Thymus (tissue), 11 donors: ENCODE measurements at regions not wholly inside any gene's neighbourhood (a gene's known extent, or its start where the extent isn't known, plus 50 kb on each side); places are given as distances from the start of the nearest gene placed in this dataset.

Source experiments
- DNase-seq, 9 donors: peaks; one replicate each; pipeline ENCODE4 v3.0.0-alpha.2; 2013; ENCODE audit warnings: low spot score in 9 of 9, low read depth in 6 of 9, missing footprints in 1 of 9
- H3K27ac ChIP-seq, 2 donors: one replicate each; pipeline ENCODE4 v1.5.1; 2013; ENCODE audit warnings: control low read depth in 1 of 2, low read depth in 1 of 2, low read length in 1 of 2, mild to moderate bottlenecking in 1 of 2, moderate library complexity in 1 of 2
- H3K27me3 ChIP-seq, 2 donors: one replicate each; pipeline ENCODE4 v1.5.1; 2013; ENCODE audit warnings: low read length in 1 of 2; ENCODE audit not compliant: control insufficient read depth in 2 of 2, insufficient read depth in 1 of 2
- H3K36me3 ChIP-seq, 2 donors: one replicate each; pipeline ENCODE4 v1.5.1; 2013; ENCODE audit warnings: low read length in 1 of 2, mild to moderate bottlenecking in 1 of 2, moderate library complexity in 1 of 2; ENCODE audit not compliant: control insufficient read depth in 2 of 2, insufficient read depth in 2 of 2
- H3K4me1 ChIP-seq, 2 donors: one replicate each; pipeline ENCODE4 v1.5.1; 2013; ENCODE audit warnings: low read length in 2 of 2; ENCODE audit not compliant: control insufficient read depth in 2 of 2, insufficient read depth in 2 of 2
- H3K4me3 ChIP-seq, 2 donors: one replicate each; pipeline ENCODE4 v1.5.1; 2013; ENCODE audit warnings: low read length in 2 of 2, control low read depth in 1 of 2, mild to moderate bottlenecking in 1 of 2
- H3K9me3 ChIP-seq, 2 donors: one replicate each; pipeline ENCODE4 v1.5.1; 2013; ENCODE audit warnings: low read length in 1 of 2, mild to moderate bottlenecking in 1 of 2; ENCODE audit not compliant: control insufficient read depth in 2 of 2, insufficient read depth in 1 of 2
- WGBS: extraction: QIAGEN DNeasy Blood & Tissue Kit; methylation state at CpG from one replicate; pipeline ENCODE4 v1.1.7; 2013; 5-methylcytosine and 5-hydroxymethylcytosine counted together
- donor health status: healthy.

DNA sequence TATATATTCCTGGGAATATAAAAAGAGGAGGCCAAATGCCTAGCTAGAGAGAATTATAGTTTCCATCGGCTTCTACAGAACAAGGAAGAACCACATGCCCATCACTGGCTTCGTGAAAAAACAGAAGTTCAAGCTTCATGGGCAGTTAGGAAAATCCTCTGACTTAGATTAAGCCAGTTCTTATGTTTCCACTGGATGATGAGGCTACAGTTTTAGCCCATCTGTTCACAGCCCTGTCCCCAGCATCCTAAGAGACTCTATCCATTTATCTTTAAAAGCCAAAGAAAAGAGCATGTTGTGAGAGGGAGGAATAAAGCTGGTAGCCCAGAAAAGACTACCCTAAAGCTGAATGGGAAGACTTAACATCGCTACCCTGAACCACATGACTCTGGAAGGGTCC lies 285.5 kb upstream of the WWC1 start:
- Histone ChIP-seq H3K9me3 (no peaks in the 10 kb centered on the region), H3K27ac (no peak overlapping the region), H3K27me3 (no peaks in the 10 kb centered on the region), H3K4me1 (no peaks in the 10 kb centered on the region), H3K36me3 (no peaks in the 10 kb centered on the region), H3K4me3 (no peak overlapping the region)
- WGBS = 78% methylated on average over 3 of the region's 3 CpGs
- no peak for DNase-seq

DNA sequence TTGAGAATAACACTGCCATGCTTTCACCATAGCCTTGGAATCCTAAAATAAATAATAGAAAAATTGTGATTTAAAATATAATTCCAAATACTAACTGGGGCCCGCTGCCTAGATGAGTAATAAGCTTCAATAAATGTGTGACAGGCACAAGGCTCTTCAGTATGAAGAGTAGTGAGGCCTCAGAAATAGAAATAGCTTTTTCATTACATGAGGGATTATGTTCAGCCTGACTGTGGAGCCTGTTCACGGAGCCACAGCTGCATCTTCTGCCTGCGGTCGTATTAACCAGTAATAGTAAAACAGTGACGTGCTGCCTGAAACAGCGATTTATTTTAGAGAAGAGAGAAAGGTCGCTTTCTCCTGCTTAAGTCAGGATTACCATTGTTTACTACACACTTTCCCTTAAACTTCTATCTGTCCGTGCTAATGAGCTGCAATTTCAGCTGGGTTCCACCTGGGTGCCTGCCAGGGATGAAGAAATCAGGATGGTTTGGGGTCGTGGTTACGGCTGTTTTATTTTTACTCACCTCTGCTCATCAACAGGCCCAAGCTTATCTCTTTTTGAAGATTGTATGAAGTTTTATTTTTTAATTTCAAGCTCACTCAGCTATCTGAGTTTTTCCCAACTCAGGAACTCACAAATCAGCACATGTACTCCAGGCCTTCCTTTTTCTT lies 284.9 kb upstream of the WWC1 start:
- no peak overlapping the region for H3K27ac ChIP-seq
- no peaks in the 10 kb centered on the region for H3K27me3 ChIP-seq
- no peaks in the 10 kb centered on the region for H3K9me3 ChIP-seq
- no peak for DNase-seq
- 88% methylated on average over 10 of the region's 10 CpGs for WGBS
- H3K4me1 ChIP-seq = no peaks in the 10 kb centered on the region
- no peaks in the 10 kb centered on the region for H3K36me3 ChIP-seq
- no peak overlapping the region for H3K4me3 ChIP-seq

DNA sequence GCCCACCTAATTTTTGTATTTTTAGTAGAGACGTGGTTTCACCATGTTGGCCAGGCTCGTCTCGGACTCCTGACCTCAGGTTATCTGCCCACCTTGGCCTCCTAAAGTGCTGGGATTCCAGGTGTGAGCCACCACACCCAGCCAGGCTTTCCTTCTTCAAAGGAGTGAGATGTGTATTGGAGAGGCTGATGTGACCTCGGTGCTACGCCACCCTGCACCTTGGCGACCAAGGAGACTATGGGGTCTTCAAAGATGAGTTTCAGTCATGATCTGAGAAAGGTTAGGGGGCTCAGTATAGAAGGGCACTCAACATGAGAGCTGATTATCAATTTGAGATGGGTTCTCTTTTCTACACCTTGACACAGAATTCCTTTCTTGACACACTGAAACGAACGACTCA lies 284.2 kb upstream of the WWC1 start:
- no peak overlapping the region for H3K4me3 ChIP-seq
- H3K9me3 ChIP-seq = no peaks in the 10 kb centered on the region
- H3K27ac ChIP-seq = peak overlapping the region in 1 of 2 donors; percentile 60
- DNase-seq = no peak
- no peaks in the 10 kb centered on the region for H3K36me3 ChIP-seq
- no peaks in the 10 kb centered on the region for H3K27me3 ChIP-seq
- H3K4me1 ChIP-seq = no peaks in the 10 kb centered on the region
- 97% methylated on average over 8 of the region's 8 CpGs for WGBS

DNA sequence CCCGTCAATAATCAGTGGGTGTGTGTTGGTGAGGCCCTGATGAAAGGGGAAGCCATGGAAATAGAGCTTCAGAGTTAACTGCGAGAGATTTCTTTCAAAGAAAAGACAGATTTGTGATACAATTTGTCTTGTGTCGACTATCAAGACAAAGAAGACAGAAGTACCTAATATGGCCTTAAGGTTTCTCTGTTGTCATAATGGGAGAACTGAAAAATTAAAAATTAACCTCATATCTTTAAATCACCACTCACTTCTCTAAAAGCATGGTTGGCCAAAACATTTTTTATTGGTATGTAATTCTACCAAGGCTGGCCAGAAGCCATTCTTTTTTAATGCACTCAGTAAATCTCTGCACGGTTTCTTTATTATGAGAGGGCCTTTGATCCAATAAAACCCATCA lies 282.9 kb upstream of the WWC1 start:
- H3K27ac ChIP-seq = no peak overlapping the region
- no peak overlapping the region for H3K4me3 ChIP-seq
- H3K27me3 ChIP-seq = no peaks in the 10 kb centered on the region
- 93% methylated on average over 4 of the region's 4 CpGs for WGBS
- DNase-seq = no peak
- no peaks in the 10 kb centered on the region for H3K36me3 ChIP-seq
- no peaks in the 10 kb centered on the region for H3K9me3 ChIP-seq
- H3K4me1 ChIP-seq = no peaks in the 10 kb centered on the region

DNA sequence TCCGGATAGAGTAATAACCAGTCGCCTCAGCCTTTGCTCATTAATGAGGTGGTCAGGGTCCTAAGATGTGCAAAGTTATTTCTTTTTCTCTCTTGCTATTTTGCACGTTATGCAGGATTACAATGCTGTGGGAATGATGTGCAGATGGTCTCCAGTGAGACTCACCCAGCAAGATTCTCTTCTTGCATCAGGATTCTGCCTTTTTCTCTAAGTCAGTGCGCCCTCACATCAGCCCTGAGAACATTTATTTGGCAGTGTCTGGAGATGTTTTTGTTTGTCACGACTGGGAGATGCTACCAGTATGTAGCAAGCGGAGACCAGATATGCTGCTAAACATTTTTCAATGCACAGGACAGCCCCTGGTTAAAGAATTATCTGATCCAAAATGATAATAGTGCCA lies 280.3 kb upstream of the WWC1 start:
- no peak overlapping the region for H3K4me3 ChIP-seq
- no peaks in the 10 kb centered on the region for H3K36me3 ChIP-seq
- H3K4me1 ChIP-seq = no peaks in the 10 kb centered on the region
- no peaks in the 10 kb centered on the region for H3K9me3 ChIP-seq
- no peak overlapping the region for H3K27ac ChIP-seq
- 95% methylated on average over 6 of the region's 6 CpGs for whole genome bisulfite sequencing
- no peaks in the 10 kb centered on the region for H3K27me3 ChIP-seq
- no peak for DNase-seq

DNA sequence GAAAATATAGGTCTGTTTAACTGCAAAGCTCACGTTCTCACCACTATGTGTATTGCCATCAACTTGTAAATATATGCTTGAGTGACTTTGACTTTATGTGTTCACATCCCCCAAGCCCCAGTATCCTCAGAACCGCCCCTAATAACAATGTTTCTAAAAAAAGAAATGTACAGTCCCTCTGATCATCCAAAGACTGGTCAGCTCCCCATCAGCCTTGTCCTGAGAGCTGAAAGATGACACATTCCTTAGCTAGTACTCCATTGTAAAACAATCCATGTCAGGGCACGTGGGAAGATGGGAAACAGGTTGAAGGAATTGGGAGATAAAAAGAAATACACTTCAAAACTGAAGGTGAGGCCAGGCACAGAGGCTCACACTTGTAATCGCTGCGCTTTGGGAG lies 279.4 kb upstream of the WWC1 start:
- Histone ChIP-seq H3K36me3 (no peaks in the 10 kb centered on the region), H3K9me3 (no peaks in the 10 kb centered on the region), H3K4me1 (no peaks in the 10 kb centered on the region), H3K27ac (no peak overlapping the region), H3K27me3 (no peaks in the 10 kb centered on the region), H3K4me3 (no peak overlapping the region)
- no peak for DNase-seq
- 87% methylated on average over 5 of the region's 5 CpGs for WGBS

DNA sequence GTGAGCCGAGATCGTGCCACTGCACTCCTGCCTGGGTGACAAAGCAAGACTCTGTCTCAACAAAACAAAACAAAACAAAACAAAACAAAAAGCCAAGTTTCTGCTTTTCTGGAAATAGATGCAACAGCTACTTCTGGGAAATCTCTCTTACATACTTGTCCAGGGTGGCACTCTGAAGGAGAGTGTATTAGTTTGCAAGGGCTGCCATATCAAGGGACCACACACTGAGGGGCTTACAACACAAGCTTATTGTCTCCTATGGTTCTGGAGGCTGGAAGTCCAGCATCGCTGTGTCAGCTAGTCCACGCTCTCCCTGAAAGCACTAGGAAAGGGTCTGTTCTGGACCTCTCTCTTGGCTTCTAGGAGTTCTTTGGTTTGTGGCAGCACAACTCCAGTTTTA lies 277.9 kb upstream of the WWC1 start:
- 97% methylated on average over 4 of the region's 4 CpGs for WGBS
- no peaks in the 10 kb centered on the region for H3K36me3 ChIP-seq
- no peaks in the 10 kb centered on the region for H3K4me1 ChIP-seq
- no peak for DNase-seq
- H3K9me3 ChIP-seq = no peaks in the 10 kb centered on the region
- H3K4me3 ChIP-seq = no peak overlapping the region
- no peak overlapping the region for H3K27ac ChIP-seq
- no peaks in the 10 kb centered on the region for H3K27me3 ChIP-seq

DNA sequence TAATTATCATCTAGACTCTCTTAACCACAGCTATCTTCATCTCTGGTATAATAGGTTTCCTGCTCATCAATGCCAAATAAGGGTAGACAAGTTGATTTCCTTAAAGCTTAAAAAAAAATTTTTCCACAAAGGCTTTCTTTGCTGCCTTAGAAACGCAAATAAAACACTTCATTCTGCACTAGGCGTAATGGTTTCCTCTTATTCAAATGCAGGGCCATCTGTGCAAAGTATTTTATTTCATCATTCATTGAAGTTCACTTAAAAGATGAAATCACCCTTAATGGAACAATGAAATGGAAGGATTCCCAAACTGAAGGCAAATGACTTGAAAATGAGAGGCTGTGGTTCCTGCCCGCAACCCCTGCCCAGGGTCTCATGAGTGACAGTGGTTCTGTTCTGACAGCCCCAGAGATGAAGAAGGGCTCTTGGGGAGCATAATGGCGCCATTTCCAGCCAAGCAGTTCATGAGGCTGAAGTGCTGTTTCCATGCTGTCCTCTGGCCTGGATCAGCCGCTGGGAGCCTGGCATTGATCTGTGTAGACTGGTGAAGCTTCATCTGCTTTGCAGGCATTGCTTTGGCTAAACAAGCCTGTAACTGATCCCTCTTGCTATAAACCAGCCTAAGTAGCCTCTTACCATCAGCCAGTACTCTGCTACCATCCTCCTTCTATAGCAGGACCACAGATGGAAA lies 276.9 kb upstream of the WWC1 start:
- Histone ChIP-seq H3K9me3 (no peaks in the 10 kb centered on the region), H3K27ac (no peak overlapping the region), H3K27me3 (no peaks in the 10 kb centered on the region), H3K4me1 (no peaks in the 10 kb centered on the region), H3K36me3 (no peaks in the 10 kb centered on the region), H3K4me3 (no peak overlapping the region)
- DNase-seq = no peak
- WGBS = 92% methylated on average over 5 of the region's 5 CpGs

DNA sequence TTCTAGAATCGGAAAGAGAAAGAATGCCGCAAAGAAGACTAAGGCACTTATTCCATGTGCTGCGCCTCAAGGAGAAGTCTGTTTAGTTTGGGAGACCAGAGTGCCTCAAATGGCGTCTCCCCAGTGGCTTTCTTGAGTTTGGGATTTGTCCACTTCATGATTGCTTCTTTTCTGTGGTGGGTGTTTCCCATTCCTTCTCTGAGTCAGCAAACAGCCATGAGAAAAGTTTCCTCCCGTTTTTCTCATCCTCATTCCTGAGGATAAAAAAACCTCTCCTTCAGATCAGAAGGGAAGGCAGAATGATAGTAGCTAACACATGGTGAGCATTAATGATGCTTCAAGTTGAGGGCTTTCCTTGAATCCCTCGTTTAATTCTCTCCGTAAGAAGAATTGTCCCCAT lies 275.9 kb upstream of the WWC1 start:
- H3K36me3 ChIP-seq = no peaks in the 10 kb centered on the region
- no peak overlapping the region for H3K4me3 ChIP-seq
- H3K9me3 ChIP-seq = no peaks in the 10 kb centered on the region
- DNase-seq = no peak
- no peaks in the 10 kb centered on the region for H3K27me3 ChIP-seq
- no peak overlapping the region for H3K27ac ChIP-seq
- WGBS = 94% methylated on average over 7 of the region's 7 CpGs
- no peaks in the 10 kb centered on the region for H3K4me1 ChIP-seq
